ENCODE measurements at regions not wholly inside any gene's neighbourhood (a gene's known extent, or its start where the extent isn't known, plus 50 kb on each side); places are given as distances from the start of the nearest gene placed in this dataset.

DNA sequence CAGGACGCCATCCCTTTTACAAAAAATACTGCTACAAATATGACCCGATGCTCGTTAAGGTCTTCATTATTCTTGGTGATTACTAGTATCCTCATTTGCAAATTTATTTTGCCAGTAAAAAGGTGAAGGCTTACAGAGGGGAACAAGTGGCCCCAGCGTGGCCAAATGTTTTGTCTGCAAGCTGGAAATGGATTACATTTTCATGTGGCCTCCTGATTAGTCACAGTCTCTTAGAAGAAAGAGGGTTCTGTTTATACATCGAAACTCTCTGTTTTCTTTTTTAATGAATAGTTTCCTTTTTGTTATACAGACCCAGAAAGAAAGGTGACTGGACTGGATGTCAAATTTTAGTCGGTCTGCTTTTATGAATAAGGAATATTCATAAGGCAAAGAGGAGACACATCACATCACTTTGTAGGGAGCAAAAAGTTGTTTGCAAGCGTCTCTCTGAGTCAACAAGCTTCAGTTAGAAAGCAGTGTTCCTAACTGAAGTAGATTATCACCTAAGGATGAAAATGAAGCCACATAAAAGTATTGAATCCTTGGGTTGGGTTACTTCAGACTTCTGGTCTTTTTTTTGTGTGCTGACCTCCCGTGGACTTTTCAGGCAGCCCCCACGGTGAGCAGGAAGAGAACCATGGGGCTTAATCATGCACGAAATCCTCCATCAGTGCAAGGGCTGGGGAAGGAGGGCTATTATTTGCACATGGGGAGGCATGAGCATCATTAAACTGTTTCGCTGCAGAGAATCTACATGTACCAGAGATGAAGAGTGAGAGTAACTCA is 125.6 kb downstream of the ARSF start (continued):
- TF ChIP-seq PRDM10 (tag by site-specific recombination; IDR thresholded peaks at IDR 0.05) (no peak), ZNF555 (tag by site-specific recombination; conservative IDR thresholded peaks at IDR 0.05) (no peak), SETDB1 (IDR thresholded peaks at IDR 0.05; ENCODE audit: insufficient read length, low read length) (no peak), EGR2 (tag by site-specific recombination; IDR thresholded peaks at IDR 0.05; ENCODE audit: low read depth) (no peak)

DNA sequence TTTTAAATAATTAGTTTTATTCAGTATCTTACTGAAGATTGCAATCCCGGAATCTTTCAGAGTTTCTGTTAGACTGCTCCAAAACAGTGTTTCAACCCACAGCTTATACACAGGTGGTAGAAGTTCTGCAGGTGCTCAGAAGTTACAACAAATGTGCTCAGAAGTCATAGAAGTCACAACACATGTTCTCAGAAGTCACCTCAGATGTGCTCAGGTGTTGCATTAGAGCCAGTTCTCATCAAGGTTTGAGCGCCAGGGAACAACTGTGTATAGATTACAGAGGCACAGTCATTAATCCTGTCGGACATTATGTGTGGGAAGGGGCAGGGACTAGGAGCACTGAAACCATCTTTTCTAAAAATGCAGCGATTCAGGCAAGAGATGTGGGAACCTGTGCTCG is 124.5 kb downstream of the ARSF start:
- no peak overlapping the region for H3K4me3 ChIP-seq (ENCODE audit: low read depth, low read length)
- ChIA-PET POLR2A (no interaction called here), CTCF (no interaction called here)
- H3K9me3 ChIP-seq (ENCODE audit: control insufficient read depth, insufficient read depth, low read depth, low read length) = no peaks in the 10 kb centered on the region
- H3K36me3 ChIP-seq (ENCODE audit: control insufficient read depth in 2 of 2, insufficient read depth in 1 of 2, low read length in 2 of 2) = no peaks in the 10 kb centered on the region
- H3K27ac ChIP-seq (ENCODE audit: extremely low read depth, low read depth, low read length) = no peak overlapping the region
- H3K4me1 ChIP-seq (ENCODE audit: control insufficient read depth, insufficient read depth, low read length) = no peaks in the 10 kb centered on the region
- no peak for TF ChIP-seq ZNF837 (tag by site-specific recombination; IDR thresholded peaks at IDR 0.05)
- TF ChIP-seq ZNF791 (tag by site-specific recombination; IDR thresholded peaks at IDR 0.05) = no peak
- no peak for TF ChIP-seq KLF8 (tag by site-specific recombination; IDR thresholded peaks at IDR 0.05)
- TF ChIP-seq SALL2 (tag by site-specific recombination; IDR thresholded peaks at IDR 0.05; ENCODE audit: borderline replicate concordance) = no peak
- no peak for TF ChIP-seq KLF16 (tag by site-specific recombination; IDR thresholded peaks at IDR 0.05)
- TF ChIP-seq GLIS2 (tag by site-specific recombination; IDR thresholded peaks at IDR 0.05) = no peak
- TF ChIP-seq, protein P1, sequence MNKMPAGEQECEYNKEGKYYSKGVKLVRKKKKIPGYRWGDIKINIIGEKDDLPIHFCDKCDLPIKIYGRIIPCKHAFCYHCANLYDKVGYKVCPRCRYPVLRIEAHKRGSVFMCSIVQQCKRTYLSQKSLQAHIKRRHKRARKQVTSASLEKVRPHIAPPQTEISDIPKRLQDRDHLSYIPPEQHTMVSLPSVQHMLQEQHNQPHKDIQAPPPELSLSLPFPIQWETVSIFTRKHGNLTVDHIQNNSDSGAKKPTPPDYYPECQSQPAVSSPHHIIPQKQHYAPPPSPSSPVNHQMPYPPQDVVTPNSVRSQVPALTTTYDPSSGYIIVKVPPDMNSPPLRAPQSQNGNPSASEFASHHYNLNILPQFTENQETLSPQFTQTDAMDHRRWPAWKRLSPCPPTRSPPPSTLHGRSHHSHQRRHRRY (tag by site-specific recombination; IDR thresholded peaks at IDR 0.05) = no peak
- no peak for TF ChIP-seq ZNF24 (tag by site-specific recombination; IDR thresholded peaks at IDR 0.05)
- TF ChIP-seq ZNF571 (tag by site-specific recombination; IDR thresholded peaks at IDR 0.05) = no peak
- TF ChIP-seq ZBTB48 (tag by site-specific recombination; IDR thresholded peaks at IDR 0.05) = no peak
- TF ChIP-seq GFI1B (tag by site-specific recombination; IDR thresholded peaks at IDR 0.05) = no peak
- TF ChIP-seq EGR2 (tag by site-specific recombination; IDR thresholded peaks at IDR 0.05; ENCODE audit: low read depth) = no peak
- no peak for TF ChIP-seq ZNF292 (tag by site-specific recombination; IDR thresholded peaks at IDR 0.05; ENCODE audit: borderline replicate concordance, low read depth)
- TF ChIP-seq ZNF114 (tag by site-specific recombination; IDR thresholded peaks at IDR 0.05) = no peak
- TF ChIP-seq SP3 (tag by site-specific recombination; IDR thresholded peaks at IDR 0.05) = no peak
- TF ChIP-seq KLF1 (tag by site-specific recombination; IDR thresholded peaks at IDR 0.05) = no peak
- TF ChIP-seq ZBTB17 (tag by site-specific recombination; IDR thresholded peaks at IDR 0.05) = no peak
- no peak for TF ChIP-seq ZNF10 (tag by site-specific recombination; IDR thresholded peaks at IDR 0.05)
- TF ChIP-seq, protein P2, sequence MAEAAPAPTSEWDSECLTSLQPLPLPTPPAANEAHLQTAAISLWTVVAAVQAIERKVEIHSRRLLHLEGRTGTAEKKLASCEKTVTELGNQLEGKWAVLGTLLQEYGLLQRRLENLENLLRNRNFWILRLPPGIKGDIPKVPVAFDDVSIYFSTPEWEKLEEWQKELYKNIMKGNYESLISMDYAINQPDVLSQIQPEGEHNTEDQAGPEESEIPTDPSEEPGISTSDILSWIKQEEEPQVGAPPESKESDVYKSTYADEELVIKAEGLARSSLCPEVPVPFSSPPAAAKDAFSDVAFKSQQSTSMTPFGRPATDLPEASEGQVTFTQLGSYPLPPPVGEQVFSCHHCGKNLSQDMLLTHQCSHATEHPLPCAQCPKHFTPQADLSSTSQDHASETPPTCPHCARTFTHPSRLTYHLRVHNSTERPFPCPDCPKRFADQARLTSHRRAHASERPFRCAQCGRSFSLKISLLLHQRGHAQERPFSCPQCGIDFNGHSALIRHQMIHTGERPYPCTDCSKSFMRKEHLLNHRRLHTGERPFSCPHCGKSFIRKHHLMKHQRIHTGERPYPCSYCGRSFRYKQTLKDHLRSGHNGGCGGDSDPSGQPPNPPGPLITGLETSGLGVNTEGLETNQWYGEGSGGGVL (tag by site-specific recombination; IDR thresholded peaks at IDR 0.05) = no peak
- TF ChIP-seq ZNF521 (tag by site-specific recombination; IDR thresholded peaks at IDR 0.05) = no peak

All from HEK293 (cell line).